A673 (cell line): ENCODE measurements at regions not wholly inside any gene's neighbourhood (a gene's known extent, or its start where the extent isn't known, plus 50 kb on each side); places are given as distances from the start of the nearest gene placed in this dataset.

Experiments used
- EZH2 ChIP-seq: fragments of 200-600 bp; sonication (generic); IDR thresholded peaks from 2 replicates; pipeline ENCODE4 v1.6.1; 2017; ENCODE audit warnings: borderline replicate concordance, low read depth, mild to moderate bottlenecking, mixed read lengths, antibody characterized with exemption, low read length; ENCODE audit not compliant: poor library complexity, severe bottlenecking
- TF ChIP-seq, protein P1 (sequence below): fragments of 300-800, 200-600 bp; sonication (generic); conservative IDR thresholded peaks from 2 replicates; pipeline ENCODE4 v1.5.1; 2017; ENCODE audit warnings: low read depth, mild to moderate bottlenecking, antibody characterized with exemption, low read length, moderate library complexity, mixed read lengths

- TF ChIP-seq, protein P1, sequence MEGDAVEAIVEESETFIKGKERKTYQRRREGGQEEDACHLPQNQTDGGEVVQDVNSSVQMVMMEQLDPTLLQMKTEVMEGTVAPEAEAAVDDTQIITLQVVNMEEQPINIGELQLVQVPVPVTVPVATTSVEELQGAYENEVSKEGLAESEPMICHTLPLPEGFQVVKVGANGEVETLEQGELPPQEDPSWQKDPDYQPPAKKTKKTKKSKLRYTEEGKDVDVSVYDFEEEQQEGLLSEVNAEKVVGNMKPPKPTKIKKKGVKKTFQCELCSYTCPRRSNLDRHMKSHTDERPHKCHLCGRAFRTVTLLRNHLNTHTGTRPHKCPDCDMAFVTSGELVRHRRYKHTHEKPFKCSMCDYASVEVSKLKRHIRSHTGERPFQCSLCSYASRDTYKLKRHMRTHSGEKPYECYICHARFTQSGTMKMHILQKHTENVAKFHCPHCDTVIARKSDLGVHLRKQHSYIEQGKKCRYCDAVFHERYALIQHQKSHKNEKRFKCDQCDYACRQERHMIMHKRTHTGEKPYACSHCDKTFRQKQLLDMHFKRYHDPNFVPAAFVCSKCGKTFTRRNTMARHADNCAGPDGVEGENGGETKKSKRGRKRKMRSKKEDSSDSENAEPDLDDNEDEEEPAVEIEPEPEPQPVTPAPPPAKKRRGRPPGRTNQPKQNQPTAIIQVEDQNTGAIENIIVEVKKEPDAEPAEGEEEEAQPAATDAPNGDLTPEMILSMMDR: no peak
- no peak for TF ChIP-seq EZH2
Observed at GRCh38 chrX:148156986-148157385, 175.8 kb downstream of the FMR1NB start.
